Upper lobe of left lung (tissue), 4 donors: ENCODE measurements at regions not wholly inside any gene's neighbourhood (a gene's known extent, or its start where the extent isn't known, plus 50 kb on each side); places are given as distances from the start of the nearest gene placed in this dataset.

ENCODE experiments used
- POLR2A ChIP-seq, 4 donors: fragments of 450-650 bp; IDR thresholded peaks; one replicate each; pipeline ENCODE4 v1.5.1; 2016 to 2017; ENCODE audit warnings: antibody characterized with exemption in 4 of 4, mild to moderate bottlenecking in 2 of 4
- TF ChIP-seq, protein P1 (sequence below), 6 experiments: fragments of 450-650 bp in 4 of 6; fragments of 200-600 bp in 2 of 6; sonication (generic) in 2 of 6; IDR thresholded peaks; one replicate each; pipeline ENCODE4 v1.5.1; 2016 to 2019; ENCODE audit warnings: antibody characterized with exemption in 6 of 6

DNA sequence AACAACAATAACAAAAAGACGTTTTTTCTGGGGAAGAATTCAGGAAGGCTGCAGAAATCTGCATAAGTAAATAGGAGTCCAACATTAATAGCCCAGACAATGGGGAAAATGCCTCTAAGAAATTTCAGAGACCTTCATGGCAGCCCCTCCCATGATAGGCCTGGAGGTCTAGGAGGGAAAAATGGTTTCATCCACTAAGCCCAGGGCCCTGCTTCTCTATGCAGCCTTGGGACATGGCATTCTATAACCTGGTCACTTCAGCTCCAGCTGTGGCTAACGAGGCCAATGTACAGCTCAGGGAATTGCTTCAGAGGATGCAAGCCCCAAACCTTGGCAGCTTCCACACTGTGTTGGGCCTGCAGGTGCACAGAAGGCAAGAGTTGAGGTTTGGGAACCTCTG lies 125.6 kb upstream of the GMNC start:
- TF ChIP-seq POLR2A (IDR thresholded peaks at IDR 0.05), result no peak
- TF ChIP-seq, protein P1, sequence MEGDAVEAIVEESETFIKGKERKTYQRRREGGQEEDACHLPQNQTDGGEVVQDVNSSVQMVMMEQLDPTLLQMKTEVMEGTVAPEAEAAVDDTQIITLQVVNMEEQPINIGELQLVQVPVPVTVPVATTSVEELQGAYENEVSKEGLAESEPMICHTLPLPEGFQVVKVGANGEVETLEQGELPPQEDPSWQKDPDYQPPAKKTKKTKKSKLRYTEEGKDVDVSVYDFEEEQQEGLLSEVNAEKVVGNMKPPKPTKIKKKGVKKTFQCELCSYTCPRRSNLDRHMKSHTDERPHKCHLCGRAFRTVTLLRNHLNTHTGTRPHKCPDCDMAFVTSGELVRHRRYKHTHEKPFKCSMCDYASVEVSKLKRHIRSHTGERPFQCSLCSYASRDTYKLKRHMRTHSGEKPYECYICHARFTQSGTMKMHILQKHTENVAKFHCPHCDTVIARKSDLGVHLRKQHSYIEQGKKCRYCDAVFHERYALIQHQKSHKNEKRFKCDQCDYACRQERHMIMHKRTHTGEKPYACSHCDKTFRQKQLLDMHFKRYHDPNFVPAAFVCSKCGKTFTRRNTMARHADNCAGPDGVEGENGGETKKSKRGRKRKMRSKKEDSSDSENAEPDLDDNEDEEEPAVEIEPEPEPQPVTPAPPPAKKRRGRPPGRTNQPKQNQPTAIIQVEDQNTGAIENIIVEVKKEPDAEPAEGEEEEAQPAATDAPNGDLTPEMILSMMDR (IDR thresholded peaks at IDR 0.05), result no peak
